NCI-H187 treated with DMSO at 0.1 percent for 48 hours (cell line): ENCODE measurements at regions not wholly inside any gene's neighbourhood (a gene's known extent, or its start where the extent isn't known, plus 50 kb on each side); places are given as distances from the start of the nearest gene placed in this dataset.
"Not testable (repeated sequence)": the region's sequence is repeated elsewhere in the genome, so short reads cannot be mapped to it uniquely, and the experiment has no call there.

Experiments
- DNase-seq: peaks from one replicate; lab custom pipeline; 2025; lab: John Stamatoyannopoulos, UW

- not testable (repeated sequence) for DNase-seq
Measured at GRCh38 chr7:131084336-131084735, 243.3 kb upstream of the MKLN1 start.

- DNase-seq, result no peak
Measured at GRCh38 chr7:131087756-131088658, 239.7 kb upstream of the MKLN1 start.

GRCh38 chr7:131090188-131090587, 237.5 kb upstream of the MKLN1 start:
- DNase-seq, result no peak

- no peak for DNase-seq
Measured at GRCh38 chr7:131090886-131091692, 236.6 kb upstream of the MKLN1 start.

- DNase-seq, result no peak
Measured at GRCh38 chr7:131094685-131095084, 233.0 kb upstream of the MKLN1 start.

- no peak for DNase-seq
Measured at GRCh38 chr7:131095346-131095745, 232.3 kb upstream of the MKLN1 start.

GRCh38 chr7:131096267-131096927, 231.3 kb upstream of the MKLN1 start:
- no peak for DNase-seq

- DNase-seq, result no peak
Measured at GRCh38 chr7:131097662-131098376, 229.9 kb upstream of the MKLN1 start.

- DNase-seq, result no peak
Measured at GRCh38 chr7:131098527-131098926, 229.1 kb upstream of the MKLN1 start.

GRCh38 chr7:131100357-131101054, 227.2 kb upstream of the MKLN1 start:
- DNase-seq, result no peak

GRCh38 chr7:131103997-131104396, 223.7 kb upstream of the MKLN1 start:
- DNase-seq, result no peak

- DNase-seq, result no peak
Measured at GRCh38 chr7:131104596-131105293, 222.9 kb upstream of the MKLN1 start.

GRCh38 chr7:131105294-131105798, 222.3 kb upstream of the MKLN1 start:
- DNase-seq, result no peak

GRCh38 chr7:131105799-131106680, 221.6 kb upstream of the MKLN1 start:
- no peak for DNase-seq

GRCh38 chr7:131106681-131107336, 220.9 kb upstream of the MKLN1 start:
- no peak for DNase-seq

- DNase-seq, result peak; percentile 61
Measured at GRCh38 chr7:131107337-131108211, 220.1 kb upstream of the MKLN1 start.

GRCh38 chr7:131108212-131108940, 219.3 kb upstream of the MKLN1 start:
- no peak for DNase-seq
